Mucosa of descending colon (tissue), 3 donors: ENCODE measurements at regions not wholly inside any gene's neighbourhood (a gene's known extent, or its start where the extent isn't known, plus 50 kb on each side); places are given as distances from the start of the nearest gene placed in this dataset.

Experiments used
- ATAC-seq: fragments of 200-7000 bp; cut with Tn5 transposase; one replicate; pipeline ENCODE4 v1.9.1; 2020; ENCODE audit warnings: mild to moderate bottlenecking, moderate library complexity
- DNase-seq, 3 donors: peaks; one replicate each; pipeline ENCODE4 v3.0.0-alpha.2; 2020
- H3K36me3 ChIP-seq: fragments of 200-600 bp; one replicate; pipeline ENCODE4 v1.8.0; 2021; ENCODE audit warnings: low read depth, mild to moderate bottlenecking
- H3K4me1 ChIP-seq: fragments of 200-600 bp; one replicate; pipeline ENCODE4 v1.8.0; 2021; ENCODE audit warnings: low read depth, mild to moderate bottlenecking
- H3K4me3 ChIP-seq: fragments of 200-600 bp; one replicate; pipeline ENCODE4 v1.8.0; 2021; ENCODE audit warnings: mild to moderate bottlenecking
- H3K9me3 ChIP-seq: fragments of 200-600 bp; one replicate; pipeline ENCODE4 v1.8.0; 2021; ENCODE audit warnings: mild to moderate bottlenecking
- intact Hi-C, 2 donors: fragments of 100-400 bp; cut with DNase I in 1 of 2; cut with micrococcal nuclease in 1 of 2; formaldehyde crosslinking; loops; one replicate each; pipeline versions ENCODE4 v1.11.0 to v1.11.1; 2022; cut with DNase I, micrococcal nuclease
- TF ChIP-seq, protein P1 (sequence below): fragments of 200-600 bp; IDR thresholded peaks from one replicate; pipeline ENCODE4 v1.8.0; 2022; ENCODE audit warnings: antibody characterized with exemption, mild to moderate bottlenecking
- donor health status: DM: no; HTN: no; CAD: no; lungs with moderate emphysema.
- donor health status: DM: no; HTN: no; CAD: no.
- donor health status: DM: no; HTN: yes; CAD: no.

DNA sequence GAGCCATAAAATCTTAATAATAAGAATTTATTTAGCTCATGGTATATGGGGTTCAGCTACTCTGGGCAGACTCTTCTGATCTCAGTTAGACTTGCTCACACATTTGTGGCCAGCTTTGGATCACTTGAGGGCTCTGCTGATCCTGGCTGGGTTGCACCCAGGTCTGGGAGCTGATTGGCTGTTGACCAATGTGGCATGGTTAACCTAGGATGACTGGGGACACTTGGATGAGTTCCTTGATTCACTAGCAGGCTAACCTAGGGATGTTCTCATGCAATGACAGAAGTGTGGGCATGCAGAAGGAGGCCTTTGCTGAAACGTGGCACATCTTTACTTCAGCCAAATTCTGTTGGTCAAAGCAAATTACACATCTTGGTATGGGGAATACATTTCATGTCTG is 569.5 kb downstream of the UTRN start:
- no peaks in the 10 kb centered on the region for H3K36me3 ChIP-seq
- no peaks in the 10 kb centered on the region for H3K4me1 ChIP-seq
- intact Hi-C loops = no loop called here
- DNase-seq = no peak
- TF ChIP-seq, protein P1, sequence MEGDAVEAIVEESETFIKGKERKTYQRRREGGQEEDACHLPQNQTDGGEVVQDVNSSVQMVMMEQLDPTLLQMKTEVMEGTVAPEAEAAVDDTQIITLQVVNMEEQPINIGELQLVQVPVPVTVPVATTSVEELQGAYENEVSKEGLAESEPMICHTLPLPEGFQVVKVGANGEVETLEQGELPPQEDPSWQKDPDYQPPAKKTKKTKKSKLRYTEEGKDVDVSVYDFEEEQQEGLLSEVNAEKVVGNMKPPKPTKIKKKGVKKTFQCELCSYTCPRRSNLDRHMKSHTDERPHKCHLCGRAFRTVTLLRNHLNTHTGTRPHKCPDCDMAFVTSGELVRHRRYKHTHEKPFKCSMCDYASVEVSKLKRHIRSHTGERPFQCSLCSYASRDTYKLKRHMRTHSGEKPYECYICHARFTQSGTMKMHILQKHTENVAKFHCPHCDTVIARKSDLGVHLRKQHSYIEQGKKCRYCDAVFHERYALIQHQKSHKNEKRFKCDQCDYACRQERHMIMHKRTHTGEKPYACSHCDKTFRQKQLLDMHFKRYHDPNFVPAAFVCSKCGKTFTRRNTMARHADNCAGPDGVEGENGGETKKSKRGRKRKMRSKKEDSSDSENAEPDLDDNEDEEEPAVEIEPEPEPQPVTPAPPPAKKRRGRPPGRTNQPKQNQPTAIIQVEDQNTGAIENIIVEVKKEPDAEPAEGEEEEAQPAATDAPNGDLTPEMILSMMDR = no peak
- H3K4me3 ChIP-seq = no peak overlapping the region
- no peak for ATAC-seq
- H3K9me3 ChIP-seq = no peaks in the 10 kb centered on the region

DNA sequence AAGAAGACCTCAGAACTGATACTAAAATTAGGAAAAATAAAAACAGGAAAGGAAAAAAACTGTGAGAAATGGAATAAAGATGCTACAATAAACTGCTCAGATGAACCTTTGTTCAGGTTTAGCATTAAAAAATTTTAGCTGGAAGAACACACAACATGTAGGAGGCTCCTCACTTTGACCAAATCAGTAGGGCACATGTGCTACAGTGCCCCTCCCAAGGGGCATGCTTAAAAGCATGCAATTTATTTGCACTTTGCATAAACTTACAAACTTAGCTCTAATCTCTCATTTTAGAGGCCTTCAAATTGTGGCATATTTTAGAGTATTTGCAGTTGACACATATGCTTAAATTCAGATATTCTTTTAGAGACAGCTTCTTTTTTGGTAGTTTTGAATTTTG is 570.2 kb downstream of the UTRN start:
- TF ChIP-seq, protein P1 = no peak
- Histone ChIP-seq H3K4me3 (no peak overlapping the region), H3K36me3 (no peaks in the 10 kb centered on the region), H3K9me3 (no peaks in the 10 kb centered on the region), H3K4me1 (no peaks in the 10 kb centered on the region)
- intact Hi-C loops = no loop called here
- ATAC-seq (no peak), DNase-seq (no peak)

DNA sequence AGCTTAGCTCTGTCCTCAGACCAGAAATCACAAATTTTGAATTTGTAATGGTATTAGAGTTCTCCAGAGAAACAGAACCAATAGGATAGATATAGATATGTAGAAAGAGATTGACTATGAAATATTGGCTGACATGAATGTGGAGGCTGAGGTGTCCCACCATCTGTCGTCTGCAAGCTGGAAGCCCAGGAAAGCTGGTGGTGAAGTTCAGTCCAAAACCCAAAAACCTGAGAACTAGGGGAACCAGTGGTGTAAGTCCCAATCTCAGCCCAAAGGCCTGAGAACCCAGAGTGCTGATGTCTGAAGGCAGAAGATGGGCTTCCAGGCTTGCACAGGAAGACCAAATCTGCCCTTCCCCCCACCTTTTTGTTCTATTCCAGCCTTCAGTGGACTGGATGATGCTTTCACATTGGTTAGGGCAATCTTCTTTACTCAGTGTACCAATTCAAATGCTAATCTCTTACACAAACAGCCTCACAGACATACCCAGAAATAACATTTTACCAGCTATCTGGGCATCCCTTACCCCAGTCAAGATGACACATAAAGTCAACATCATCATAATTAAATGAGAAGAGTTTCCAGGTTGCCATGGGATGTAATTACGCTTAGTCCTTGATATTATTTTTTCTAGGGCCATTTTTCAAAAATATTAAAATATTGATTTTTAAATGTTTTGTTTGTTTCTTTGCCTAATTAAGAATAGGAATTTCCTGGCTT is 570.8 kb downstream of the UTRN start:
- intact Hi-C loops = no loop called here
- no peaks in the 10 kb centered on the region for H3K36me3 ChIP-seq
- TF ChIP-seq, protein P1 = no peak
- ATAC-seq (no peak), DNase-seq (no peak)
- H3K4me1 ChIP-seq = no peaks in the 10 kb centered on the region
- H3K4me3 ChIP-seq = no peak overlapping the region
- H3K9me3 ChIP-seq = no peaks in the 10 kb centered on the region

DNA sequence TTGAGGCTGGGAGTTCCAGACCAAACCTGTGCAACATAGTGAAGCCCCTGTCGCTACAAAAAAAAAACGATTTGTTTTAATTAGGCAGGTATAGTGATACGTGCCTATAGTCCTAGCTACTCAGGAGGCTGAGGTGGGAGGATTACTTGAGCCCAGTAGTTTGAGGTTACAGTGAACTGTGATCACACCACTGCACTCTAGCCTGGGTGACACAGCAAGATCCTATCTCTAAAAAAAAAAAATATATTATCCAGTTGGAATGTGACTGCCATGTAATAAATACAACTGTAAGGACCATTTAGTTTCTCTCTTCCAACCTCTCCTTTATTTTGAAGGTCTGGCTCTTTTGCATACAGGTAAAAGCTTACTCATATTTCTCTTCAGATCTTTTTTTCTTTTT is 571.5 kb downstream of the UTRN start:
- TF ChIP-seq, protein P1 = no peak
- intact Hi-C loops = no loop called here
- Histone ChIP-seq H3K36me3 (no peaks in the 10 kb centered on the region), H3K4me1 (no peaks in the 10 kb centered on the region), H3K9me3 (no peaks in the 10 kb centered on the region), H3K4me3 (no peak overlapping the region)
- ATAC-seq (no peak), DNase-seq (no peak)

DNA sequence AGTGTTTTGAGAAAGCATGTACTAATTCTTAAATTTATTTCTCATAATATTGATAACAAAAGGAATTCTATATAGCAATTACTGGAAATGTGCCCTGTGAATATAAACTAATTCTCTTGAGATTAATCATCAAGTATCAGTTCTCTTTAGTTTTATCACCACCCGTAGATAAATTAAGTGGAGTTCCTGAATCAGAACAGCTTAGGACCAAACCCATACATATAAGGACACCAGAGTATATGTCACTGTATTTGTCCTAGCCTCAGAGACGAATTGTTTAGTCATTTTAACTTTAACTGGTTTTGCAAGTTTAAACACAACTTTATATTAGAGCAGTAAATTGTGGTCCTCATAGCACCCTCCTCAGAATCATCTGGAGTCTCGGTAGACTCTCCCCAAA is 572.0 kb downstream of the UTRN start:
- H3K36me3 ChIP-seq = no peaks in the 10 kb centered on the region
- no peak for ATAC-seq
- TF ChIP-seq, protein P1 = no peak

DNA sequence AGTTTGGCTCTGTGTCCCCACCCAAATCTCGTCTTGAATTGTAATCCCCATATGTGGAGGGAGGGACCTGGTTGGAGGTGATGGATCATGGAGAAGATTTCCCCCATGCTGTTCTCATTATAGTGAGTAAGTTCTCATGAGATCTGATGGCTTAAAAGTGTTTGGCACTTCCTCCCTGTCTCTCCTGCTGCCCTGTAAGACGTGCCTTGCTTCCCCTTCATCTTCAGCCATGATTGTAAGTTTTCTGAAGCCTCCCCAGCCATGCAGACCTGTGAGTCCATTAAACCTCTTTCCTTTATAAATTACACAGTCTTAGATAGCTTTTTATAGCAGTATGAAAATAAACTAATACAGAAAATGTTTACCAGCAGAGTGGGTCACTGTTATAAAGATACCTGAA is 577.6 kb downstream of the UTRN start:
- intact Hi-C loops = no loop called here
- H3K9me3 ChIP-seq = no peaks in the 10 kb centered on the region
- no peak for ATAC-seq
- TF ChIP-seq, protein P1 = no peak
- no peaks in the 10 kb centered on the region for H3K36me3 ChIP-seq
- DNase-seq = no peak
- no peak overlapping the region for H3K4me3 ChIP-seq
- H3K4me1 ChIP-seq = no peaks in the 10 kb centered on the region

More for the DNA sequence above, 572.0 kb downstream of the UTRN start:
- Histone ChIP-seq H3K4me1 (no peaks in the 10 kb centered on the region), H3K4me3 (no peak overlapping the region), H3K9me3 (no peaks in the 10 kb centered on the region)
- intact Hi-C loops = no loop called here
- no peak for DNase-seq
